GM18505 (cell line): ENCODE measurements at regions not wholly inside any gene's neighbourhood (a gene's known extent, or its start where the extent isn't known, plus 50 kb on each side); places are given as distances from the start of the nearest gene placed in this dataset.

Source experiments
- ATAC-seq: cut with Tn5 transposase; IDR thresholded peaks from one replicate; pipeline ENCODE4 v1.9.1; 2021; ENCODE audit not compliant: unreplicated experiment
- POLR2A ChIP-seq: IDR thresholded peaks from 4 replicates; pipeline ENCODE4 v1.6.1; 2011; ENCODE audit warnings: borderline replicate concordance; ENCODE audit not compliant: insufficient read depth, insufficient read length; ENCODE audit errors: extremely low read depth

DNA sequence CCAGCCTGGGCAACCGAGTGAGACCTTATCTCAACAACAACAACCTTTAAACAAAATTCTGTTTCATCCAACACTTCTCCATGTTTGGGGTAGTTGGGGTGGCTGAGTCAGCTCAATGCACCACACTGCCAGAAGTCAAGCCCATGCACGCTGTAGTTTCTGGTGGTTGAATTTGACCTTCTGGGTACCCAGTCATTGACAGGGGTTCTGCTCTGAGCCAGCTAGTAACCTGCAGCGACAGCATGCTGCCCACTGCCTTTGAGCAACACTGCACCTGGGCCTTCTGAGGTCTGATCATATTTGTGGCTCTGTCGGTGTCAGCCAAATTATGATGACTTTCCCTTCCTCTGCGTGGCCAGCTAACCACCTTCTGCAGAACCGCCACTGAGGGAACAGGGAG is 84.6 kb upstream of the ZNF438 start:
- no peak for ATAC-seq
- no peak for TF ChIP-seq POLR2A

DNA sequence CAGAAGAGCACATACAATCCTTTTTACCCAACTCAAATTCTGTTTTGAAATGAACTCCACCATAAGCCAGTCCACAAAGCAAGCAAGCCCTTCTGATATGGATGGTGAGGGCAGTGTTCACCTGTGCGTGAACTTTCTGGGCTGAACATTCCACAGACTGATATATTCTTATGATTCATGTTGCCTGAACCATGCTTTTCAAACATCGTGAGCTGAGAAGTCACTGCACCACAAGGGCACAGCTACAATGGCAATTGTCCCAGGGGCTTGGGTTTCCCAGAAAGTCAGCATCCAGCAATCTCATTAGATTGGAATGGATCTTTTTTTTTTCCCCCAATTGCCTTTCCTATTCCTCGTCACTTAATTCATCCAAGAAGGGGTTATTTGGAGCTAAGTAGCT is 86.9 kb upstream of the ZNF438 start:
- TF ChIP-seq POLR2A = no peak
- no peak for ATAC-seq

DNA sequence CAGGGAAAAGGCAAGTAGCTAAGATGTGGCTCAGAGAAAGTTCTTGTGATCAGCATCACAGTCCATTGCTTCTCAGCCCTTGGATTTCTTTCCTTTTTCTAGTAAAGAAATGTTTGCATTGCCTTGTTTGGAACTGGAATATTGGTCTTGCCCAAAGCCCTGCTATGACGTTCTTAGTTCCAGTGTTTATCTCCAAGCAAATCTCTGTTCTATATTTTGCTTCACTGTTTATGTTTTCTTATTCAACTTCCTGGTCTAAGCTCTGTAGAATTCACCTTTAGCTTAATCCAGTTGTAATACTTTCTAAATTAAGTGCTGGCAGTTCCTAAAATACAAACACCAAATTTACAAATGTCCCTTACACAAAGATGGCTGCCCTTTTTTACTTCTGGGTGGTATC is 88.7 kb upstream of the ZNF438 start:
- TF ChIP-seq POLR2A = no peak
- no peak for ATAC-seq

DNA sequence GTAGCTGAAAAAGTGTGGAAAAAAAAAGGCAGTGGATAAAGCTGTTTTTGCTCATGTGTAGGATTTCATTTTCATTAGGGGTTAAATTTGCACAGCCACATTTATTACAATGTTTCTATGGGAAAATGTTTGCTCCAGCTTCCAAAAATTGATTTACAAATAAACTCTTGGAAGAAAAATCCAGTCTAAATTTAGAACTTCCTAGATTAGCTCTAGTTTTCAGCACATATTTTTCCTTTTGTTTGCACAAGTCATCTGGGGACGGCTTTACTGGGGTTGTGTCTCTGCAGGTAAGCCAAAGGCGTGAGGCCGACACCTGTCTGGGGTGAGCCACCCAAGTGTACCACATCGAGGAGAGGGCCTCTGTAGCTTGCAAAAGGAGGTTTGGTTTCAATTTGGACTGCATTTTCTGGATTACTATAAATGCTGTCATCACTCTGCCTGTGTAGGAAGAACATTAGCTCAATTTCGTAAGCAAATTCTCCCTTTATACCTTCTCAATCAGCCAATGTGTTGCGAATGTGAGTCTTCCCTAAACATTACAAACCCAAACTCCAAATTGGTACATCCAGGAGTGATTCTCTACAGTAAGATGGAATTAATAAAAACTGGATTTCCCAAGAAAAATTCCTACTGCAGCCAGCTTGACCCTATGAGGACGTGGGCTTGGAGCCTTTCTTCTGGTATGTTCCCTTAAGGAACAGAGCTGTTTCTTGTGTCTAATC is 89.5 kb upstream of the ZNF438 start:
- ATAC-seq = no peak
- no peak for TF ChIP-seq POLR2A

DNA sequence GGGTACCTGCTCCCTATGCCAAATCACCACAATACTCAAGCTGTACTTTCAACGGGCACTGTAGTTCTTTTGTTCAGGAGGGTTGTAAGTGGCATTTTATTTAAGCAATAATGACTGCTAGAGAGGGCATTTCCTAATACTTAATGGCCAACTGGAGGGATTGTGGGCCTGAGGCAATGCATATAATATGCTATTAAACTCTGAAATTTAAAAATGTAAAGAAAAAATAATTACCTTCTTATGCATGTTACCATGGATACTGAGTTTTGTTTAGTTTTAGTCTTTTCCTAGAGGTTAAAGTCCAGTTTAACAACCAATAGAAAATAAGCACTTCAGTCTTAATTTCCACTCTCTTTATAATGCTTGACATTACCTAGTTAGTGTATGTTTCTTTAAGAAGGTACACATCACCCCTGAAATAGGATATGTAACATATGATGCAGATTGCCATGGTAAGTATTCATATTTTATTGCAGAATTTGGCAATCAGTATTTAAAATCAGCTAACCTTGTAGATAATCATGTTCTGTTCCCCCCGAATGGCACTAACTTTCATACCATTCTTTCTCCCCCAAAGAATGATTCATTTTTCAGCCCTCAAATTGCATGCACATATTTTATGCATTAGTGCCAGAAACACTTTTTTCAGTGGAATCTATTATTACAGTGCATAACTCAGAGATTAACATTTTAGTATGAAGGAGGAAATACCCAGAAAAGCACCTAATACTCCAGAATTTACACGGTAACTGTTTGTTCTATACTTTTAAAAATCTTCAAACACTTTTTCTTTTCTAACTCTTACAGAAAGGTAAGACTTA is 90.3 kb upstream of the ZNF438 start:
- no peak for TF ChIP-seq POLR2A
- ATAC-seq = no peak

DNA sequence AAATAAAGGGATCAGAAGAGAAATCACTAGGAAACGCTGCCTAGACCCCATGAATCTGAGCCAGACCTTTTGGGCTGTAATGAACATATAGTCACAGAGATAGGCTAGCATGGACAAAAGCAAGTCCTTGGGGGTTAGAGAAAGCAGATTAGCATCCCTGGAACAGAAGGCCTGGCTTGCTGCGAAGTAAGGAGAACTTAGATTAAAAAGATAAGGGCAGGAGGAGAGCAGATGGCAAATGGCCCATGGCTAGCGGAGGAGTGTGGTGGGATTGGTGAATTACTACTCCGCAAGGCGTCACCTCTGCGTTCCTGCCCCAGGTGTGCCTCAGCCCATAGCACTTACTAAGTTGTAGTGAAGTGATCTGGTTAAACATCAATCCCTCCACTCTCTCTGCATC is 92.3 kb upstream of the ZNF438 start:
- no peak for TF ChIP-seq POLR2A
- no peak for ATAC-seq

DNA sequence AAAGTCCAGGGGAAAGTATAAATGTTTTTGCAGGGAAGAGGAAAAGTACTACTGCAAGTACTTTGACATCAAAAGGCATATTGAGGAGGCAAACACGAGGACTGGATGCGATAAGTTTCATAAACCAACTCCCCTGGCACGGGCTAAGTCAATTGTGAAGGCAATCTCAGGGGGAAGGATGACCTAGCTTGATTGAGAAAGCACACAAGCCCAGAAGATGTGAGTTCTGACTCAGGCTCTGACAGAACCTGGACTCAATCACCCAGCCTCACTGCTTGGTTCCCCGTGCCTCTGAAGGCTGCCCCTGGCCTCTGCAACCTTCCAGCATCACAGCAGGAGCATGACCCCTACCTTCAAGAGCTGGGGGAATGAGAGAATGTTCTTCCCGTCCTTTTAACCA is 93.2 kb upstream of the ZNF438 start:
- no peak for TF ChIP-seq POLR2A
- ATAC-seq = no peak

DNA sequence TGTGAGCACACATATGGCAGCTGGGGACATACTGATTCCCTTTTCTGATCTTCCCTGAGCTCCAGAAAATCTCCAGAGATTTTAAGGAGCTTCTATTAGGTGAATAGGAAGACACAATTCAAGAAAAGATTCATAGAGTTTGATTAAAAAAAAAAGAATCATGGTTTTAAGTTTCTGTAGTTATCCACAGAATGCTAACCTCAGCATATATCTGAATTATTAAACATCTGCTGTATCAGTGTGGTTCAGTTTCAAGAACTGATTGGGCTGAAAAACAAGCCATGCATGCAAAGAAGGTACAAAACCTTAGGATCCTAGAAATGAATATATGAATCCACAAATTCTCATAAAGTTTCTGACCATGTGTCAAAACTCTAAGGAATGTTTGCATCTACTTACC is 94.1 kb upstream of the ZNF438 start:
- no peak for TF ChIP-seq POLR2A
- ATAC-seq = no peak

DNA sequence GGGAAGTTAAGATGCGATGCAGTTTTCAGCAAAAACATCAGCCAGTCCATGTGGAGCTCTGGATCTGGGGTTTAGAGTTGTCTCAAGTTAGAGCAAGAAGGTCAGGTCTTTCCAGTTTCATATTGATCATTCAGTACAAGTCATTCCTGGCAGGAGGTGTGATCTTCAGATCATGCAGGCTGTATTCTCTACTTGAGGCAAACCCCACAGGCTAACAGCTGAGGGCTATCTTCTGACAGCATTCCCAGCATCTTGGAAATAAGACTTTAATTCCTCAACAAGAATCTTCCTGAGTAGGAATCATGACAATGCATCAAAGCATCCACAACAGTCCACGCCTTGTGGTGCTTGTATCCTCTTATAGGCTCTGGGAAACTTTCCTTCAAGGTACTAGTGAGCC is 94.9 kb upstream of the ZNF438 start:
- no peak for TF ChIP-seq POLR2A
- no peak for ATAC-seq

DNA sequence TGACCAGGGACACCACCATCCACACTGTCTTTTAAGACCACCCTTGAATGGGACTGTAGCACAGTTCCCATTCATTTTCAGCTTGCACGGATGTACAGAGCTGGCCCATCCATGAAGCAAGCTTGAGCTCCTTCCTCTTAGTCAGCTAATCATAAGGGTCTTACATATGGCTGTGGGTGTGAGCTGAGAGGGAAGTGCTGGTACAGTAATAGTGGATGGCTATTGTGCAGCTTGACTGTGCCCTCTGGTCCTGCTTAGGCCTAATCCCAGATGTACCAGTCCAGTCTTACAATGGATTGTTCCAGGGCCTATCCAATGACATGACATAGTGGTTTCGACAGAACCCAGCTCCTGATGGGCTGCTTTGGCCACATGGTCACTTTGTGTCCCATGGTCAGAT is 96.9 kb upstream of the ZNF438 start:
- no peak for TF ChIP-seq POLR2A
- ATAC-seq = no peak

DNA sequence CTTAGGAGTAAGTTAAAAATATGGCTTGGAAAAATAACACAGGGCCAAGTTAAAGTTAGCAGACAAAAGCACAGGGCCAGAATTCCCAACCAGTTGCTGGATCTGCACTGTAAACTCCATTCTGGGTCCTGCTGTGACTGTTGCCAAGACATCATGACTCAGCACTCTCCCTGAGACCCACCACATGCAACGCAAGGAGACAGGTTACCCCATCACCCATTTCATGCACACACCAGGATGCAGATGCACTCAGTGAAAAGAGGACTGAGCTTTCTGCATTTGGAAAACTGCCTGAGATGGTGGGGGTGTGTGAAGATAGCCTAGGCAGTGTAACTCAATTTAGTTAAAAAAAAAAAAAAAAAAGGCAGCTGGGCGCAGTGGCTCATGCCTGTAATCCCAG is 97.6 kb upstream of the ZNF438 start:
- no peak for TF ChIP-seq POLR2A
- no peak for ATAC-seq

DNA sequence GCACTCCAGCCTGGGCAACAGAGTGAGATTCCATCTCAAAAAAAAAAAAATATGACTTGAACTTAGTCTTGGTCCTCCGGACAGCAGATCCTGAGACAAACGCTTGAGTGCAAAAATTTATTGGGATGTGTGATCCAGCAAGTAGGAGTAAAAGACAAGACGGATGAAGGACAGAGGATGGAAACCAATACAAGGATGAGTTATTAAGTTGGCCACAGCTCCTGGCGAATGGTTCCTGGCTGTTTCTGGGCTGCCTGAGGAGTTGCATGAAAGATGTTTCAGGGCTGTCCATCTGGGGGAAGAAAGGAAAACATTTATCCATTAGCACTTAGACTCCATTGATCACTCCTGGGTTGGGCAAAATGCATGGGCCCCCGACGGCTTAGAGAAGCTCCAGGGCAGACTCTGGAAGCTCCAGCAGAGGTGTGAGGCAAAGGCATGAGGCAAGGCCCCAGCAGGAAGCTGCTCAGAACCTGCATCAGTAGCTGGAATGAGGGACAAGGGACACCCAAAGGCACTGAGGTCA is 98.3 kb upstream of the ZNF438 start:
- TF ChIP-seq POLR2A = no peak

DNA sequence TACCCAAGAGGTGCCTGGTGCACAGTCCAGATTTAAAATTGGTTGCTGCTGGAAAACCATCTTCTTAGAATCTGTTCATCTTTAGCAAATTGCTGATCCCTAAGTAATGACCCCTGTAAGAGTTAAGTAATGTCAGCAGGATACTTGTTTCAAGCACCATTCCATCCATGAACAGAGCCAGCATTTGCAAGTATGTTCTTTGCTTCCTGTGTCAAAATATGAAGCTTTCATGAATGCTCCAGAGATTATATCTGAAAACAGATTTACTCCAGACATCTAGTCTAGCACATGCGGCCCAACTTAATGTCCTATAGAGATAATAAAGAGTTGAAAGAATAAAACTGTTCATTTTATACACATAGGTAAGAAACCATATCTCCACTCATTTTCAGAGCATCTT is 98.7 kb upstream of the ZNF438 start:
- no peak for TF ChIP-seq POLR2A
- ATAC-seq = no peak

More for the DNA sequence above, 98.3 kb upstream of the ZNF438 start:
- ATAC-seq = no peak

DNA sequence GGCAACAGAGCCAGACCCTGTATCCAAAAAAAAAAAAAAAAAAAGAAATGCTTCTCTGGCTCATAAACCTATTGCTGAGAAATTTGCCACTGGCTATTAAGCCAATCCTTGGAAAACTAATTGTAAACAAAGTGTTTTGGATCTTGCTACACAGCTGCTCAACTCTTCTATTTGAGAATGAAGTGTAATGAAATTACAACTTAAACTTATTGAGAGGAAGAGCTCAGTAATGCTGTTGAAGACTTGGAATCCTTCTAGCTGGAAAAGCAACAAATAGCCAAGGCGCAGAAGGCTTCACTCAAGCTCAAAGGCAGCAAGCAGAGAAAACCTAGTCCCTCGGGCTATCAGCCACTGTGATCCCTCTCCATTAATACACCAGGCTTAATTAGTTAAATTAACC is 99.6 kb upstream of the ZNF438 start:
- no peak for ATAC-seq
- no peak for TF ChIP-seq POLR2A
